ENCODE measurements at regions not wholly inside any gene's neighbourhood (a gene's known extent, or its start where the extent isn't known, plus 50 kb on each side); places are given as distances from the start of the nearest gene placed in this dataset.

- DNase-seq (ENCODE audit: low read depth) = no peak
- TF ChIP-seq CTCF (IDR thresholded peaks at IDR 0.05; ENCODE audit: insufficient read depth, low read depth, low read length, missing control alignments) = no peak
- H3K4me3 ChIP-seq (ENCODE audit: low read length) = no peak overlapping the region
Observed at GRCh38 chr2:62379566-62379965, 126.4 kb downstream of the TMEM17 start.

GRCh38 chr2:62375113-62375420, 130.9 kb downstream of the TMEM17 start:
- TF ChIP-seq CTCF (IDR thresholded peaks at IDR 0.05; ENCODE audit: insufficient read depth, low read depth, low read length, missing control alignments) = no peak
- DNase-seq (ENCODE audit: low read depth) = no peak
- no peak overlapping the region for H3K4me3 ChIP-seq (ENCODE audit: low read length)

GRCh38 chr2:62374301-62375112, 131.5 kb downstream of the TMEM17 start:
- no peak for TF ChIP-seq CTCF (IDR thresholded peaks at IDR 0.05; ENCODE audit: insufficient read depth, low read depth, low read length, missing control alignments)
- H3K4me3 ChIP-seq (ENCODE audit: low read length) = no peak overlapping the region
- no peak for DNase-seq (ENCODE audit: low read depth)

- H3K4me3 ChIP-seq (ENCODE audit: low read length) = no peak overlapping the region
- no peak for TF ChIP-seq CTCF (IDR thresholded peaks at IDR 0.05; ENCODE audit: insufficient read depth, low read depth, low read length, missing control alignments)
- DNase-seq (ENCODE audit: low read depth) = no peak
Observed at GRCh38 chr2:62372824-62373223, 133.2 kb downstream of the TMEM17 start.

- no peak for TF ChIP-seq CTCF (IDR thresholded peaks at IDR 0.05; ENCODE audit: insufficient read depth, low read depth, low read length, missing control alignments)
- DNase-seq (ENCODE audit: low read depth) = no peak
- no peak overlapping the region for H3K4me3 ChIP-seq (ENCODE audit: low read length)
Observed at GRCh38 chr2:62370321-62371250, 135.4 kb downstream of the TMEM17 start.

- no peak for TF ChIP-seq CTCF (IDR thresholded peaks at IDR 0.05; ENCODE audit: insufficient read depth, low read depth, low read length, missing control alignments)
- no peak overlapping the region for H3K4me3 ChIP-seq (ENCODE audit: low read length)
- no peak for DNase-seq (ENCODE audit: low read depth)
Observed at GRCh38 chr2:62369541-62370202, 136.3 kb downstream of the TMEM17 start.
